Ovary (tissue), 7 donors: ENCODE measurements at regions not wholly inside any gene's neighbourhood (a gene's known extent, or its start where the extent isn't known, plus 50 kb on each side); places are given as distances from the start of the nearest gene placed in this dataset.

Experiments
- DNase-seq, 5 donors: peaks; one replicate each; pipeline ENCODE4 v3.0.0-alpha.2; 2019 to 2020
- H3K27ac ChIP-seq, 2 donors: fragments of 200-600 bp; one replicate each; pipeline versions ENCODE4 v1.5.1 to v1.8.0; 2019 to 2022
- H3K27me3 ChIP-seq: fragments of 200-600 bp; one replicate; pipeline ENCODE4 v1.8.0; 2022
- H3K36me3 ChIP-seq: fragments of 200-600 bp; sonication (generic); one replicate; pipeline ENCODE4 v1.5.1; 2019
- H3K4me1 ChIP-seq: one replicate; pipeline ENCODE4 v1.8.1; 2013; ENCODE audit warnings: mild to moderate bottlenecking, moderate library complexity; ENCODE audit not compliant: insufficient read depth
- H3K4me3 ChIP-seq: fragments of 200-600 bp; sonication (generic); one replicate; pipeline ENCODE4 v1.5.1; 2017
- H3K9me3 ChIP-seq, 2 donors: fragments of 200-600 bp in 1 of 2; sonication (generic) in 1 of 2; one replicate each; pipeline versions ENCODE4 v1.5.1 to v1.8.1; 2013 to 2019; ENCODE audit warnings: mild to moderate bottlenecking in 1 of 2, moderate library complexity in 1 of 2
- CTCF ChIP-seq, 3 donors: fragments of 450-650 bp in 2 of 3; fragments of 200-600 bp in 1 of 3; IDR thresholded peaks; one replicate each; pipeline versions ENCODE4 v1.5.1 to v1.8.0; 2016 to 2022; ENCODE audit warnings: antibody characterized with exemption in 3 of 3, mild to moderate bottlenecking in 1 of 3
- EP300 ChIP-seq: sonication (generic); formaldehyde crosslinking; IDR thresholded peaks from one replicate; pipeline ENCODE4 v1.6.1; 2017; ENCODE audit warnings: antibody characterized with exemption
- POLR2A ChIP-seq: fragments of 450-650 bp; IDR thresholded peaks from one replicate; pipeline ENCODE4 v1.6.1; 2017; ENCODE audit warnings: antibody characterized with exemption, mild to moderate bottlenecking, moderate library complexity
- WGBS, 3 donors: extraction: QIAGEN DNeasy Blood & Tissue Kit in 1 of 3; methylation state at CpG; one replicate each; pipeline versions ENCODE4 v1.1.5 to v1.1.7; 2013 to 2017; 5-methylcytosine and 5-hydroxymethylcytosine counted together
- intact Hi-C, 4 donors: fragments of 100-400 bp; cut with DNase I; formaldehyde crosslinking; loops; one replicate each; pipeline versions ENCODE4 v1.11.0 to v1.15.1; 2022 to 2023
- donor health status: DM: no; HTN: no; CAD: no; lungs with moderate emphysema.
- donor health status: DM: no; HTN: no; CAD: no.
- donor health status: Bipolar disorder and iron deficiency.
- donor health status: DM: no; HTN: no; CAD: no.
- donor health status: DM: yes; HTN: yes; CAD: no.

- Histone ChIP-seq H3K9me3 (no peaks in the 10 kb centered on the region), H3K27ac (no peak overlapping the region), H3K4me1 (no peaks in the 10 kb centered on the region), H3K4me3 (no peak overlapping the region), H3K36me3 (no peaks in the 10 kb centered on the region), H3K27me3 (no peaks in the 10 kb centered on the region)
- 96 to 99% (median 96%) methylated on average over 5 of the region's 5 CpGs for WGBS, 3 donors
- intact Hi-C loops: no loop called here
- TF ChIP-seq CTCF (IDR thresholded peaks at IDR 0.05): no peak
- TF ChIP-seq EP300: no peak
- TF ChIP-seq POLR2A: no peak
- DNase-seq: no peak
These were observed 541.1 kb downstream of the EFNB2 start for GRCh38 chr13:105994340-105994739.

GRCh38 chr13:105991622-105992277 lies 543.7 kb downstream of the EFNB2 start:
- TF ChIP-seq CTCF (IDR thresholded peaks at IDR 0.05) (no peak), POLR2A (no peak), EP300 (no peak)
- H3K4me3 ChIP-seq: no peak overlapping the region
- WGBS, 3 donors: 82 to 89% (median 87%) methylated on average over 4 of the region's 4 CpGs
- intact Hi-C loops: no loop called here
- H3K4me1 ChIP-seq: no peaks in the 10 kb centered on the region
- H3K36me3 ChIP-seq: no peaks in the 10 kb centered on the region
- DNase-seq: no peak
- H3K9me3 ChIP-seq: no peaks in the 10 kb centered on the region
- H3K27me3 ChIP-seq: no peaks in the 10 kb centered on the region
- no peak overlapping the region for H3K27ac ChIP-seq

GRCh38 chr13:105991131-105991530 lies 544.3 kb downstream of the EFNB2 start:
- no peaks in the 10 kb centered on the region for H3K4me1 ChIP-seq
- TF ChIP-seq POLR2A (no peak), EP300 (no peak), CTCF (IDR thresholded peaks at IDR 0.05) (no peak)
- no peaks in the 10 kb centered on the region for H3K36me3 ChIP-seq
- no peak overlapping the region for H3K4me3 ChIP-seq
- no peaks in the 10 kb centered on the region for H3K27me3 ChIP-seq
- intact Hi-C loops: no loop called here
- H3K9me3 ChIP-seq: no peaks in the 10 kb centered on the region
- H3K27ac ChIP-seq: no peak overlapping the region
- DNase-seq: no peak
- WGBS, 3 donors: 79 to 92% (median 92%) methylated on average over 1 of the region's 1 CpG

GRCh38 chr13:105990256-105990958 lies 545.1 kb downstream of the EFNB2 start:
- Histone ChIP-seq H3K4me1 (no peaks in the 10 kb centered on the region), H3K9me3 (no peaks in the 10 kb centered on the region), H3K36me3 (no peaks in the 10 kb centered on the region), H3K27ac (no peak overlapping the region), H3K4me3 (no peak overlapping the region), H3K27me3 (no peaks in the 10 kb centered on the region)
- intact Hi-C loops: no loop called here
- 70 to 78% (median 77%) methylated on average over 4 of the region's 4 CpGs for WGBS, 3 donors
- TF ChIP-seq EP300 (no peak), CTCF (IDR thresholded peaks at IDR 0.05) (no peak), POLR2A (no peak)
- DNase-seq: no peak
